ENCODE measurements at regions not wholly inside any gene's neighbourhood (a gene's known extent, or its start where the extent isn't known, plus 50 kb on each side); places are given as distances from the start of the nearest gene placed in this dataset.

- no peak for FAIRE-seq
These were observed 427.9 kb upstream of the JAG1 start for GRCh38 chr20:11101696-11102095.

GRCh38 chr20:11103866-11104265 lies 430.1 kb upstream of the JAG1 start:
- no peak for FAIRE-seq

- no peak for FAIRE-seq
These were observed 434.5 kb upstream of the JAG1 start for GRCh38 chr20:11108102-11108810.

GRCh38 chr20:11110535-11110934 lies 436.7 kb upstream of the JAG1 start:
- no peak for FAIRE-seq

GRCh38 chr20:11111191-11111590 lies 437.4 kb upstream of the JAG1 start:
- FAIRE-seq, result no peak

- no peak for FAIRE-seq
These were observed 439.0 kb upstream of the JAG1 start for GRCh38 chr20:11112832-11113231.

- FAIRE-seq, result no peak
These were observed 440.6 kb upstream of the JAG1 start for GRCh38 chr20:11114382-11114781.

GRCh38 chr20:11117808-11118528 lies 444.2 kb upstream of the JAG1 start:
- no peak for FAIRE-seq

- no peak for FAIRE-seq
These were observed 445.1 kb upstream of the JAG1 start for GRCh38 chr20:11118802-11119380.

GRCh38 chr20:11119573-11119972 lies 445.8 kb upstream of the JAG1 start:
- no peak for FAIRE-seq

GRCh38 chr20:11120431-11120830 lies 446.6 kb upstream of the JAG1 start:
- FAIRE-seq, result no peak

GRCh38 chr20:11124849-11125505 lies 451.2 kb upstream of the JAG1 start:
- no peak for FAIRE-seq

GRCh38 chr20:11128220-11128718 lies 454.5 kb upstream of the JAG1 start:
- FAIRE-seq, result no peak

- FAIRE-seq, result no peak
These were observed 454.9 kb upstream of the JAG1 start for GRCh38 chr20:11128721-11129120.

GRCh38 chr20:11130554-11131166 lies 456.9 kb upstream of the JAG1 start:
- no peak for FAIRE-seq

GRCh38 chr20:11132819-11133415 lies 459.1 kb upstream of the JAG1 start:
- FAIRE-seq, result no peak

- FAIRE-seq, result no peak
These were observed 462.9 kb upstream of the JAG1 start for GRCh38 chr20:11136691-11137090.

GRCh38 chr20:11137688-11138087 lies 463.9 kb upstream of the JAG1 start:
- no peak for FAIRE-seq

- no peak for FAIRE-seq
These were observed 466.6 kb upstream of the JAG1 start for GRCh38 chr20:11140359-11140758.

GRCh38 chr20:11143481-11143880 lies 469.7 kb upstream of the JAG1 start:
- no peak for FAIRE-seq

- no peak for FAIRE-seq
These were observed 470.5 kb upstream of the JAG1 start for GRCh38 chr20:11144114-11144950.

GRCh38 chr20:11145616-11146015 lies 471.8 kb upstream of the JAG1 start:
- no peak for FAIRE-seq
